ENCODE measurements at regions not wholly inside any gene's neighbourhood (a gene's known extent, or its start where the extent isn't known, plus 50 kb on each side); places are given as distances from the start of the nearest gene placed in this dataset.

GRCh38 chr1:143698016-143698415 is 273.8 kb downstream of the FAM72C start:
- Histone ChIP-seq H3K27ac (no peak overlapping the region), H3K4me1 (no peaks in the 10 kb centered on the region), H3K36me3 (no peaks in the 10 kb centered on the region), H3K27me3 (no peaks in the 10 kb centered on the region), H3K9me3 (no peaks in the 10 kb centered on the region), H3K4me3 (no peak overlapping the region)
- TF ChIP-seq, protein P1, sequence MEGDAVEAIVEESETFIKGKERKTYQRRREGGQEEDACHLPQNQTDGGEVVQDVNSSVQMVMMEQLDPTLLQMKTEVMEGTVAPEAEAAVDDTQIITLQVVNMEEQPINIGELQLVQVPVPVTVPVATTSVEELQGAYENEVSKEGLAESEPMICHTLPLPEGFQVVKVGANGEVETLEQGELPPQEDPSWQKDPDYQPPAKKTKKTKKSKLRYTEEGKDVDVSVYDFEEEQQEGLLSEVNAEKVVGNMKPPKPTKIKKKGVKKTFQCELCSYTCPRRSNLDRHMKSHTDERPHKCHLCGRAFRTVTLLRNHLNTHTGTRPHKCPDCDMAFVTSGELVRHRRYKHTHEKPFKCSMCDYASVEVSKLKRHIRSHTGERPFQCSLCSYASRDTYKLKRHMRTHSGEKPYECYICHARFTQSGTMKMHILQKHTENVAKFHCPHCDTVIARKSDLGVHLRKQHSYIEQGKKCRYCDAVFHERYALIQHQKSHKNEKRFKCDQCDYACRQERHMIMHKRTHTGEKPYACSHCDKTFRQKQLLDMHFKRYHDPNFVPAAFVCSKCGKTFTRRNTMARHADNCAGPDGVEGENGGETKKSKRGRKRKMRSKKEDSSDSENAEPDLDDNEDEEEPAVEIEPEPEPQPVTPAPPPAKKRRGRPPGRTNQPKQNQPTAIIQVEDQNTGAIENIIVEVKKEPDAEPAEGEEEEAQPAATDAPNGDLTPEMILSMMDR (IDR thresholded peaks at IDR 0.05), result peak in 4 of 6 experiments; percentile 37 to 73 (median 58)
- TF ChIP-seq POLR2A (IDR thresholded peaks at IDR 0.05), result no peak
- peak in 2 of 3 donors; percentile 53 to 60 for DNase-seq

- H3K27ac ChIP-seq, result no peak overlapping the region
- H3K36me3 ChIP-seq, result no peaks in the 10 kb centered on the region
- no peak for TF ChIP-seq POLR2A (IDR thresholded peaks at IDR 0.05)
- TF ChIP-seq, protein P1 (IDR thresholded peaks at IDR 0.05), result no peak
- no peaks in the 10 kb centered on the region for H3K27me3 ChIP-seq
- no peaks in the 10 kb centered on the region for H3K4me1 ChIP-seq
- H3K4me3 ChIP-seq, result no peak overlapping the region
- no peak for DNase-seq
- H3K9me3 ChIP-seq, result no peaks in the 10 kb centered on the region
Measured at GRCh38 chr1:143694085-143694484, 277.7 kb downstream of the FAM72C start.

DNA sequence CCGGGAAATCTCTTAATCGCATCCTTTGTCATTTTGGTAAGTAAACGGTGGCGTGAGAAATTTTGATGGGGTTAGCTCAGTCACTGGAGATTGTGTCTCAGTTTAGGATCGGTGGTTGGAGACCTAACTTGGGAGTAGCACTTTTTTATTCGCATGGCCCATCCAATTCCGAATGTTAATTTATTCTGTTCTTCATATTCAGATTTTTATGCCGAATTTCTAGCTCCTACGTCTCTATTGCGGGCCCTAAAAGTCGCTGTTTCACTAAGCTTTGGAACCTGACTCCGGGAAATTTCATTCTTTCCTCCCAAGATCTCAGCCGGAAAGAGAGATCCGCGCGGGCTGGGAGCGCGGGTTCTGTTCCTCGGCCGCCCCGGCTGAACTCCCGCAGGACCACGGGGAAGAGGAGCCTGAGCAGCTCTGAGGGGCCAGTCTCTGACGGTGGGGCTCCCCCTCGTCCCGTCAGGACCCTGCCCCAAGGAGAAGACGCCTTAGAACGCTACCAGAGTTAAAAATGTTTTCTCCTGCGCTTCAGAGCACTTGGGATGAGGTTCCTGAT is 279.7 kb downstream of the FAM72C start:
- DNase-seq, result no peak
- Histone ChIP-seq H3K4me1 (no peaks in the 10 kb centered on the region), H3K9me3 (no peaks in the 10 kb centered on the region), H3K36me3 (no peaks in the 10 kb centered on the region), H3K27ac (no peak overlapping the region), H3K4me3 (no peak overlapping the region), H3K27me3 (no peaks in the 10 kb centered on the region)
- no peak for TF ChIP-seq POLR2A (IDR thresholded peaks at IDR 0.05)
- TF ChIP-seq, protein P1 (IDR thresholded peaks at IDR 0.05), result no peak

DNA sequence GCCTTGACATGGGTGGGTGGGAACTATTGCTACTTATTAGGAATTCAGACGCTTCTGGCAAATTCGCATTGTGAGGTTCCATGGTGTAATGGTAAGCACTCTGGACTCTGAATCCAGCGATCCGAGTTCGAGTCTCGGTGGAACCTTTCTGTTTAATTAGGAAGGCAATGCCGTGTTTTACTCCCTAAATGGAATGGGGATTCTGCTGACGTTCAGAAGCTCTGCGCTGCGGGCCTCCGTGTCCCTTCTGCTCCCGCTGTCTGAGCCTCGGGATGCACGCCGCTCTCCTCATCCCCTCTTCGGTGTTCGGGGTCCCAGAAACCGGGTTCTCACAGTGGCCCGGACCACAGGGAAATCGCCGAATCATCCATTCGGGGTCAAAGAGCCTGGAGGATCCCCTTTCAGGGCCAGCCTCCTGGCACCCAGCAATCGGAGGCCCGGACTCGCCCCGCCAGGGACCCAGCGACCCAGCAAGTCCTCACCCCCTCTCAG is 280.3 kb downstream of the FAM72C start:
- H3K9me3 ChIP-seq, result no peaks in the 10 kb centered on the region
- H3K36me3 ChIP-seq, result no peaks in the 10 kb centered on the region
- DNase-seq, result no peak
- no peak overlapping the region for H3K27ac ChIP-seq
- TF ChIP-seq, protein P1 (IDR thresholded peaks at IDR 0.05), result no peak
- no peak for TF ChIP-seq POLR2A (IDR thresholded peaks at IDR 0.05)
- no peaks in the 10 kb centered on the region for H3K4me1 ChIP-seq
- H3K27me3 ChIP-seq, result no peaks in the 10 kb centered on the region
- no peak overlapping the region for H3K4me3 ChIP-seq

DNA sequence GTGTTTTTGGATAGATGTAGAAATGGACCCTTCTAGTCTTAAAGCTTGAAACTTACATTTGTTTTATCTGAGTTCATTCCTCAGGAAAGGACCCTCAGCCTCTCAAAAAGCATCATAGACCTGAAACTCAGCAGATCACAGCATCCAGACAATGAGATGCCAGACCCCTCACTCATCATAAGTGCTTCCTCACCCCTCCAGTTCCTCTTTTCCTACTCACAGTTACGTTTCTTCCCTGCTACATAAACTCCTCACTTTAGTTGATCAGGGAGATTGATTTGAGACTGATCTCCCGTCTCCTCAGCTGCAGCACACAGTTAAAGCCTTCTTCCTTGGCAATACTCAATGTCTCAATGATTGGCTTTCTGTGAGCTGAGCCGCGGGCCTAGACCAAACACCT is 282.0 kb downstream of the FAM72C start:
- Histone ChIP-seq H3K9me3 (no peaks in the 10 kb centered on the region), H3K27me3 (no peaks in the 10 kb centered on the region), H3K4me3 (no peak overlapping the region), H3K27ac (no peak overlapping the region), H3K36me3 (no peaks in the 10 kb centered on the region), H3K4me1 (no peaks in the 10 kb centered on the region)
- TF ChIP-seq, protein P1 (IDR thresholded peaks at IDR 0.05), result no peak
- no peak for TF ChIP-seq POLR2A (IDR thresholded peaks at IDR 0.05)
- DNase-seq, result no peak

- Histone ChIP-seq H3K27me3 (no peaks in the 10 kb centered on the region), H3K4me3 (no peak overlapping the region), H3K27ac (no peak overlapping the region), H3K4me1 (no peaks in the 10 kb centered on the region), H3K36me3 (no peaks in the 10 kb centered on the region), H3K9me3 (no peaks in the 10 kb centered on the region)
- DNase-seq, result no peak
- no peak for TF ChIP-seq POLR2A (IDR thresholded peaks at IDR 0.05)
- TF ChIP-seq, protein P1 (IDR thresholded peaks at IDR 0.05), result no peak
Measured at GRCh38 chr1:143680304-143680703, 291.5 kb downstream of the FAM72C start.

All from Peyer's patch (tissue), 4 donors.